ENCODE measurements at regions not wholly inside any gene's neighbourhood (a gene's known extent, or its start where the extent isn't known, plus 50 kb on each side); places are given as distances from the start of the nearest gene placed in this dataset.
A peak's percentile ranks its signal among the peaks of the same experiment; 100 is the strongest.
"Not testable (repeated sequence)": the region's sequence is repeated elsewhere in the genome, so short reads cannot be mapped to it uniquely, and the experiment has no call there.

- Histone ChIP-seq H3K27me3 (ENCODE audit: control insufficient read depth, insufficient read depth, low read length) (no peaks in the 10 kb centered on the region), H3K4me1 (ENCODE audit: control insufficient read depth, insufficient read depth, low read length) (no peaks in the 10 kb centered on the region), H3K4me3 (ENCODE audit: low read length) (no peak overlapping the region)
These were observed 1037.0 kb upstream of the CDH18 start for GRCh38 chr5:21024966-21025365.

DNA sequence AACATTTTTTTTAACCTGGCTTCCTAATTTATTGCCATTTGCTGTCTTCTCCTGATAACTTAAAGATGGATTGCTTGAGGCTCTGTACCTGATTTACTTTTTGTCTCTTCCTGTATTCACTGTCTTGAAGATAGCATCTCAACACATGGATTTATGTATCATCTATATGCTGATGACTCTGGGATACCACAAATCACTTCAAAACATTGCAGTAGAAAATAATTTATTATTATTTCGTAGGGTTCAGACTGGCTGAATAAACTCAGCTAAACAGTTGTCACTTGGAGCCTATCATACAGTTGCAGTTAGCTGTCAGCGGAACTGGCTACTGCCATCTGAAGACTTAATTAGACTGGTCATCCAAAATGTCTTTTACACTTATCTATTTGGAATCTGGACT, 1025.2 kb upstream of the CDH18 start:
- H3K4me3 ChIP-seq (ENCODE audit: low read length), result no peak overlapping the region
- no peak overlapping the region for H3K4me2 ChIP-seq (ENCODE audit: low read length)
- H3K27me3 ChIP-seq (ENCODE audit: control insufficient read depth, insufficient read depth, low read length), result no peaks in the 10 kb centered on the region
- H3K9me3 ChIP-seq (replicated peaks; ENCODE audit: low read length), result no peaks in the 10 kb centered on the region
- H3K36me3 ChIP-seq (ENCODE audit: insufficient read depth, low read length), result no peaks in the 10 kb centered on the region
- no peak overlapping the region for H3K9ac ChIP-seq (ENCODE audit: low read depth, low read length)
- no peaks in the 10 kb centered on the region for H3K4me1 ChIP-seq (ENCODE audit: control insufficient read depth, insufficient read depth, low read length)

More at GRCh38 chr5:21024966-21025365, 1037.0 kb upstream of the CDH18 start:
- no peak overlapping the region for H3K9ac ChIP-seq (ENCODE audit: low read depth, low read length)
- H3K36me3 ChIP-seq (ENCODE audit: insufficient read depth, low read length), result no peaks in the 10 kb centered on the region
- H3K4me2 ChIP-seq (ENCODE audit: low read length), result no peak overlapping the region
- no peaks in the 10 kb centered on the region for H3K9me3 ChIP-seq (replicated peaks; ENCODE audit: low read length)

DNA sequence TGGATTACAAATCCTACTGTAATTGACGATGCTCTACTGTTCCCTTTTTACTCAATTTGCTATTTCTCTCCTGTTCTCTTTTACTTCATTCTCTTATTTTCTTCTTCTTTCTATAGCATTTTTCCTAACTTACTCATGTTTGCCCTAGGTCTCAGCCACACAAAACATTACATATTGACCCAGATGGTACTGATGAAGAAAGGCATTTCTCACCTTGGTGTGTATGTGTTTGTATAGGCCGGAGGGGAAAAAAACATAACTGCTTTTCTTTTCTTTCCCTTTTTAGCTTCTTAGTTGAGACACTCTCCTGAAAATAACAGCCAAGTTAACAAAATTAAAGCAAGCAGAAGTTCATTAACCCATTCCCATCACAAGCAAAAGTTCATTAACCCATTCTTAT, 1019.8 kb upstream of the CDH18 start:
- no peaks in the 10 kb centered on the region for H3K36me3 ChIP-seq (ENCODE audit: insufficient read depth, low read length)
- H3K4me1 ChIP-seq (ENCODE audit: control insufficient read depth, insufficient read depth, low read length), result no peaks in the 10 kb centered on the region
- no peaks in the 10 kb centered on the region for H3K27me3 ChIP-seq (ENCODE audit: control insufficient read depth, insufficient read depth, low read length)
- no peak overlapping the region for H3K4me2 ChIP-seq (ENCODE audit: low read length)
- H3K9ac ChIP-seq (ENCODE audit: low read depth, low read length), result no peak overlapping the region
- no peaks in the 10 kb centered on the region for H3K9me3 ChIP-seq (replicated peaks; ENCODE audit: low read length)
- no peak overlapping the region for H3K4me3 ChIP-seq (ENCODE audit: low read length)

- not testable (repeated sequence) for H3K9ac ChIP-seq (ENCODE audit: low read depth, low read length); H3K36me3 ChIP-seq (ENCODE audit: insufficient read depth, low read length); H3K4me3 ChIP-seq (ENCODE audit: low read length); H3K4me2 ChIP-seq (ENCODE audit: low read length); H3K4me1 ChIP-seq (ENCODE audit: control insufficient read depth, insufficient read depth, low read length); H3K9me3 ChIP-seq (replicated peaks; ENCODE audit: low read length); H3K27me3 ChIP-seq (ENCODE audit: control insufficient read depth, insufficient read depth, low read length)
These were observed 1000.9 kb upstream of the CDH18 start for GRCh38 chr5:20988933-20989332.

GRCh38 chr5:20985754-20986153, 997.8 kb upstream of the CDH18 start:
- Histone ChIP-seq H3K36me3 (ENCODE audit: insufficient read depth, low read length) (no peaks in the 10 kb centered on the region), H3K9me3 (replicated peaks; ENCODE audit: low read length) (no peaks in the 10 kb centered on the region)

GRCh38 chr5:20974426-20974825, 986.4 kb upstream of the CDH18 start:
- no peaks in the 10 kb centered on the region for H3K27me3 ChIP-seq (ENCODE audit: control insufficient read depth, insufficient read depth, low read length)
- H3K36me3 ChIP-seq (ENCODE audit: insufficient read depth, low read length), result no peaks in the 10 kb centered on the region
- H3K4me2 ChIP-seq (ENCODE audit: low read length), result no peak overlapping the region
- H3K4me3 ChIP-seq (ENCODE audit: low read length), result no peak overlapping the region
- no peak overlapping the region for H3K9ac ChIP-seq (ENCODE audit: low read depth, low read length)
- H3K9me3 ChIP-seq (replicated peaks; ENCODE audit: low read length), result no peaks in the 10 kb centered on the region
- H3K4me1 ChIP-seq (ENCODE audit: control insufficient read depth, insufficient read depth, low read length), result no peaks in the 10 kb centered on the region

More at GRCh38 chr5:20985754-20986153, 997.8 kb upstream of the CDH18 start:
- Histone ChIP-seq H3K4me1 (ENCODE audit: control insufficient read depth, insufficient read depth, low read length) (no peaks in the 10 kb centered on the region), H3K9ac (ENCODE audit: low read depth, low read length) (no peak overlapping the region), H3K4me3 (ENCODE audit: low read length) (no peak overlapping the region), H3K27me3 (ENCODE audit: control insufficient read depth, insufficient read depth, low read length) (no peaks in the 10 kb centered on the region), H3K4me2 (ENCODE audit: low read length) (no peak overlapping the region)

GRCh38 chr5:20972419-20972925, 984.5 kb upstream of the CDH18 start:
- no peaks in the 10 kb centered on the region for H3K36me3 ChIP-seq (ENCODE audit: insufficient read depth, low read length)
- H3K9ac ChIP-seq (ENCODE audit: low read depth, low read length), result peak overlapping the region; percentile 12
- H3K4me1 ChIP-seq (ENCODE audit: control insufficient read depth, insufficient read depth, low read length), result no peaks in the 10 kb centered on the region
- no peaks in the 10 kb centered on the region for H3K27me3 ChIP-seq (ENCODE audit: control insufficient read depth, insufficient read depth, low read length)
- no peaks in the 10 kb centered on the region for H3K9me3 ChIP-seq (replicated peaks; ENCODE audit: low read length)
- peak overlapping the region; percentile 85 for H3K4me2 ChIP-seq (ENCODE audit: low read length)
- peak overlapping the region; percentile 71 for H3K4me3 ChIP-seq (ENCODE audit: low read length)

DNA sequence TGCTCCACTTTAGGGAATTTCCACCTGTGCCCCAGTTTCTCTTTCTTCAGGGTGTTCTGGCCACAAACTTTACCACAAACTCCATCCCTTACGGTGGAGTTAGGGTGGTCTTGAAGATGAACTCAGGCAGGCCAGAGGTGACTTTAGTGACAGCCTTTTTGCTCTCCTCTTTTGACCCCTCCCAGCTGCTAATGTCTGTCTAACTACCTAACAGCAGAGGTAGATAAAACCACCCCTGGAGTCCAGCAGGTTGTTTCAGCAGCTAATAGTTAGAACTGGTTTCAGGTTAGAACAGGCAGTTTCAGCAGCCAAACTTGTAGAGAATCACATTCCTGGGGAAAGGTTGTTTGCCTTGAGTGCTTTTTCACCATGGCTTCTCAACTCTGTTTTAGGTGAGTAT, 971.3 kb upstream of the CDH18 start:
- no peak overlapping the region for H3K9ac ChIP-seq (ENCODE audit: low read depth, low read length)
- no peaks in the 10 kb centered on the region for H3K36me3 ChIP-seq (ENCODE audit: insufficient read depth, low read length)
- H3K4me3 ChIP-seq (ENCODE audit: low read length), result no peak overlapping the region
- no peak overlapping the region for H3K4me2 ChIP-seq (ENCODE audit: low read length)
- H3K4me1 ChIP-seq (ENCODE audit: control insufficient read depth, insufficient read depth, low read length), result no peaks in the 10 kb centered on the region
- H3K27me3 ChIP-seq (ENCODE audit: control insufficient read depth, insufficient read depth, low read length), result no peaks in the 10 kb centered on the region
- H3K9me3 ChIP-seq (replicated peaks; ENCODE audit: low read length), result no peaks in the 10 kb centered on the region

- no peak overlapping the region for H3K4me3 ChIP-seq (ENCODE audit: low read length)
- no peak overlapping the region for H3K9ac ChIP-seq (ENCODE audit: low read depth, low read length)
- no peaks in the 10 kb centered on the region for H3K27me3 ChIP-seq (ENCODE audit: control insufficient read depth, insufficient read depth, low read length)
- no peak overlapping the region for H3K4me2 ChIP-seq (ENCODE audit: low read length)
- H3K4me1 ChIP-seq (ENCODE audit: control insufficient read depth, insufficient read depth, low read length), result no peaks in the 10 kb centered on the region
- H3K9me3 ChIP-seq (replicated peaks; ENCODE audit: low read length), result no peaks in the 10 kb centered on the region
- no peaks in the 10 kb centered on the region for H3K36me3 ChIP-seq (ENCODE audit: insufficient read depth, low read length)
These were observed 970.6 kb upstream of the CDH18 start for GRCh38 chr5:20958641-20959040.

GRCh38 chr5:20956134-20956533, 968.1 kb upstream of the CDH18 start:
- Histone ChIP-seq H3K9me3 (replicated peaks; ENCODE audit: low read length) (no peaks in the 10 kb centered on the region), H3K36me3 (ENCODE audit: insufficient read depth, low read length) (no peaks in the 10 kb centered on the region), H3K4me3 (ENCODE audit: low read length) (no peak overlapping the region), H3K4me2 (ENCODE audit: low read length) (no peak overlapping the region), H3K9ac (ENCODE audit: low read depth, low read length) (no peak overlapping the region), H3K27me3 (ENCODE audit: control insufficient read depth, insufficient read depth, low read length) (no peaks in the 10 kb centered on the region), H3K4me1 (ENCODE audit: control insufficient read depth, insufficient read depth, low read length) (no peaks in the 10 kb centered on the region)

DNA sequence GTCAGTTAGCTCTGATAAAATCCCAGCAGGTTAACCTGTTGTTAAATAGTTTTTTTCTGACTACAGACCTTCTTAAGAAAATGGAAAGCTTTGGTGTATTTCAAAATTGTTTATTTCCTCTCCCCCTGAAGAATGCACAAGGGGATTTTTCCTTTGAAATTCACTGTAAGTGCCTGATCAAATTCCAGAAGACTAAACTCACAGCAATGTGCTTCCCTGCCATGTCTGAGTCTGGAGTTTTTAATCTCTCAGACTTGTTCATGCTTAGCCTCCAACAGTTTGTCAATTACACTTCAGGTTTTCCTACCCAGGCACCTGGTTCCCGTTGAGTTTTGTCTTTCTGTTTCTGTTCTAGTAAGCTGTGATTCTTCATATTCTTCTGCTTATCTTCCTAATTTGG, 961.6 kb upstream of the CDH18 start:
- no peak overlapping the region for H3K4me2 ChIP-seq (ENCODE audit: low read length)
- H3K9me3 ChIP-seq (replicated peaks; ENCODE audit: low read length), result no peaks in the 10 kb centered on the region
- H3K9ac ChIP-seq (ENCODE audit: low read depth, low read length), result no peak overlapping the region
- H3K4me3 ChIP-seq (ENCODE audit: low read length), result no peak overlapping the region
- H3K4me1 ChIP-seq (ENCODE audit: control insufficient read depth, insufficient read depth, low read length), result no peaks in the 10 kb centered on the region
- no peaks in the 10 kb centered on the region for H3K27me3 ChIP-seq (ENCODE audit: control insufficient read depth, insufficient read depth, low read length)
- no peaks in the 10 kb centered on the region for H3K36me3 ChIP-seq (ENCODE audit: insufficient read depth, low read length)

DNA sequence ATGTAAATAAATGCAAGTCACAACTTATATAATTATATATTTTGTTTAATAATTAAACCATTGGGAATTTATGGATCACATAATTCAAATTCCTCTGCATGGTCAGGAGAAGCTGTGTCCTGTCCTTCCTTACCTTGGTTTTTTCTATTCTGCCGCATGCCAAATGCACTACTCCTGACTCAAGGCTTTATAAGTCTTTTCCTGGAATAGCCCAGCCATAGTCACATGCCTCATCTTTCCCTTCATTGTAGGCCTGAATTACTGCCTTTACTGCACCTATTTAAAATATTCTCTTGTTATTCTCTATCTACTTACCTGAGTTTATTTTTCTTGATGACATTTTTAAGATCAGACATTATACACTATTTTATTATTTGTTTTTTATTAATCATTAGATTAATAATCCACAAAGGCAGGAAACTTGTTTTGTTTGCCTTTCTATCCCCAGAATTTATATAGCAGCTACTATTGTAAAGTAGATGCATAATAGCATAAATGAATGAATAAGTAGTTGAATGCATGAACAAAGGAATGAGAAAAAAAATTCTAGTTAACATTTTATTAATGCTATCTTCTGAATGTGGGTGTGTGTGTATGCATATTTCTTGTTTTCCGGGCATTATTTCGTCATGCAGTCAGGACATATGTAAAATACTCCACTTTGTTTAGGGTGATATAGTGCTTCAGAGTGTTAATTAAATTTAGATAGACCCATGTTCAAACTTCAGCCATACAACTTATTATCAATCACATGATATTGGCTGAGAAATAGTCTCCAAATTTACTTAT, 955.4 kb upstream of the CDH18 start:
- not testable (repeated sequence) for H3K36me3 ChIP-seq (ENCODE audit: insufficient read depth, low read length); H3K9ac ChIP-seq (ENCODE audit: low read depth, low read length); H3K4me1 ChIP-seq (ENCODE audit: control insufficient read depth, insufficient read depth, low read length); H3K4me3 ChIP-seq (ENCODE audit: low read length); H3K27me3 ChIP-seq (ENCODE audit: control insufficient read depth, insufficient read depth, low read length); H3K4me2 ChIP-seq (ENCODE audit: low read length); H3K9me3 ChIP-seq (replicated peaks; ENCODE audit: low read length)
